Liver (tissue), 8 donors: ENCODE measurements at regions not wholly inside any gene's neighbourhood (a gene's known extent, or its start where the extent isn't known, plus 50 kb on each side); places are given as distances from the start of the nearest gene placed in this dataset.

Experiments used
- DNase-seq: peaks from one replicate; pipeline ENCODE4 v3.0.0-alpha.2; 2017; ENCODE audit warnings: low spot score
- H3K27ac ChIP-seq, 2 donors: one replicate each; pipeline ENCODE4 v1.7.0; 2013; ENCODE audit warnings: inconsistent platforms in 2 of 2, low read length in 2 of 2, control low read depth in 1 of 2, low read depth in 1 of 2, mild to moderate bottlenecking in 1 of 2
- H3K27me3 ChIP-seq, 4 donors: one replicate each; pipeline versions ENCODE4 v1.6.1 to v1.7.0; 2013; ENCODE audit warnings: low read length in 3 of 4, inconsistent platforms in 1 of 4, mild to moderate bottlenecking in 1 of 4, moderate library complexity in 1 of 4; ENCODE audit not compliant: control insufficient read depth in 4 of 4, insufficient read depth in 4 of 4
- H3K36me3 ChIP-seq, 4 donors: one replicate each; pipeline versions ENCODE4 v1.6.1 to v1.7.0; 2013; ENCODE audit warnings: low read length in 3 of 4, mild to moderate bottlenecking in 3 of 4, low read depth in 1 of 4, moderate library complexity in 1 of 4; ENCODE audit not compliant: control insufficient read depth in 4 of 4, insufficient read depth in 3 of 4
- H3K4me1 ChIP-seq, 4 donors: one replicate each; pipeline versions ENCODE4 v1.6.1 to v1.7.0; 2013; ENCODE audit warnings: low read length in 3 of 4, mild to moderate bottlenecking in 3 of 4, moderate library complexity in 1 of 4; ENCODE audit not compliant: control insufficient read depth in 4 of 4, insufficient read depth in 4 of 4
- H3K4me3 ChIP-seq, 3 donors: one replicate each; pipeline versions ENCODE4 v1.6.1 to v1.7.0; 2013; ENCODE audit warnings: low read length in 3 of 3, control low read depth in 1 of 3, low read depth in 1 of 3, mild to moderate bottlenecking in 1 of 3
- H3K9ac ChIP-seq, 2 donors: one replicate each; pipeline ENCODE4 v1.7.0; 2013; ENCODE audit warnings: low read length in 2 of 2, mild to moderate bottlenecking in 2 of 2, moderate library complexity in 2 of 2, control low read depth in 1 of 2, low read depth in 1 of 2
- H3K9me3 ChIP-seq, 4 donors: one replicate each; pipeline versions ENCODE4 v1.6.1 to v1.7.0; 2013; ENCODE audit warnings: low read length in 3 of 4; ENCODE audit not compliant: control insufficient read depth in 4 of 4
- FOXA2 ChIP-seq: IDR thresholded peaks from 2 replicates; pipeline ENCODE4 v1.6.1; 2016; ENCODE audit warnings: antibody characterized with exemption
- HNF4G ChIP-seq: IDR thresholded peaks from 2 replicates; pipeline ENCODE4 v1.6.1; 2016; ENCODE audit warnings: antibody characterized with exemption
- RAD21 ChIP-seq, 2 donors: IDR thresholded peaks; 2 replicates each; pipeline ENCODE4 v1.6.1; 2016; ENCODE audit warnings: antibody characterized with exemption in 2 of 2, mild to moderate bottlenecking in 2 of 2
- RXRA ChIP-seq, 2 donors: IDR thresholded peaks; 2 replicates each; pipeline ENCODE4 v1.6.1; 2017 to 2018; ENCODE audit warnings: antibody characterized with exemption in 2 of 2, mild to moderate bottlenecking in 1 of 2
- TAF1 ChIP-seq: conservative IDR thresholded peaks from 2 replicates; pipeline ENCODE4 v1.6.1; 2016; ENCODE audit warnings: antibody characterized with exemption, mild to moderate bottlenecking
- YY1 ChIP-seq: IDR thresholded peaks from 2 replicates; pipeline ENCODE4 v1.6.1; 2016; ENCODE audit warnings: antibody characterized with exemption, mild to moderate bottlenecking
- WGBS: extraction: QIAGEN DNeasy Blood & Tissue Kit; methylation state at CpG from one replicate; pipeline ENCODE4 v1.1.7; 2013; 5-methylcytosine and 5-hydroxymethylcytosine counted together
- TF ChIP-seq, protein P1 (sequence below): fragments of 150-350 bp; IDR thresholded peaks from 2 replicates; pipeline ENCODE4 v1.5.1; 2017; ENCODE audit warnings: improper control_type of control experiment, low read depth, low read length; ENCODE audit not compliant: missing input control
- TF ChIP-seq, protein P2 (sequence below): IDR thresholded peaks from 2 replicates; pipeline ENCODE4 v1.6.1; 2016; ENCODE audit warnings: antibody characterized with exemption
- TF ChIP-seq, protein P3 (sequence below): IDR thresholded peaks from 2 replicates; pipeline ENCODE4 v1.6.1; 2016; ENCODE audit warnings: antibody characterized with exemption
- TF ChIP-seq, protein P4 (sequence below): IDR thresholded peaks from 2 replicates; pipeline ENCODE4 v1.6.1; 2016; ENCODE audit warnings: antibody characterized with exemption, mild to moderate bottlenecking
- TF ChIP-seq, protein P5 (sequence below): IDR thresholded peaks from 2 replicates; pipeline ENCODE4 v1.6.1; 2016; ENCODE audit warnings: antibody characterized with exemption
- donor health status: healthy.
- donor health status: healthy.
- donor health status: healthy.
- donor health status: healthy.
- donor health status: healthy.

DNA sequence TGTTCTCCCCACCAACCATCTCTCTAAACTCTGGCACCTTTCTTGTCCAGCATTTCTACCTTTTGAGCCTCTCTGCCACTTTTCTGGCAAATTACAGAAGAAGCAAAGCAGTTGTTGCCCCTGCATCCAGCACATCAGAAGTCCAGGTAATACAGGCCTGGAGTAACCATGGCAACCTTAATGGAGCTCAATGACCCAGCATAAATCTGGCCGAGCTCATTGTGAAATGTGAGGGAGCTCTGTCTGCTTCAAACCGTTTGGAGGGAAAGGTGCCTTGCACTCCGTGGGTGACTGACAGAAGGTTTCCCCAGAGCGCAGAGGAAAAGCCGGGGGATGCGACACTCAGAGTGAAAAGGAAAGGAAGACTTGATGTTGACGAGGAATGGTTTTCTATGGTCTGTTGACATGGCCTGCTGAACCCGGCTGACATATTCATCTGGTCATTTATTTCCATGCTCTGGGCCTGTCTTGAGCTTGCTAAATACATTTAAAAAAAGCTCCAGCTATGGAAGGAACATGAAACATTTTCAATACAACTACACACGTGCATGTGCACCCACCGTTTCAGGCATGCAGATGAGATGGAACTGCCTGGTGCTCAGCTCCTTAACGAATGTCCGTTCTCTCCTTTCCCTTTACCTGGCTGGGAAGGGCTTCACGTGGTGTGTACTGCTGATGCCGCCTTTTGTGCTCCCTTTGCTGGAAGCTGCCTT is 74.9 kb downstream of the ADRA2A start:
- Histone ChIP-seq H3K4me3 (no peak overlapping the region), H3K36me3 (no peaks in the 10 kb centered on the region), H3K27me3 (peaks cover 0 to 2% (median 0%) of the 10 kb centered on the region in 4 donors), H3K4me1 (no peaks in the 10 kb centered on the region), H3K27ac (no peak overlapping the region), H3K9ac (no peak overlapping the region), H3K9me3 (no peaks in the 10 kb centered on the region)
- no peak for DNase-seq
- 81% methylated on average over 14 of the region's 14 CpGs for WGBS
- no peak for TF ChIP-seq TAF1
- TF ChIP-seq, protein P1, sequence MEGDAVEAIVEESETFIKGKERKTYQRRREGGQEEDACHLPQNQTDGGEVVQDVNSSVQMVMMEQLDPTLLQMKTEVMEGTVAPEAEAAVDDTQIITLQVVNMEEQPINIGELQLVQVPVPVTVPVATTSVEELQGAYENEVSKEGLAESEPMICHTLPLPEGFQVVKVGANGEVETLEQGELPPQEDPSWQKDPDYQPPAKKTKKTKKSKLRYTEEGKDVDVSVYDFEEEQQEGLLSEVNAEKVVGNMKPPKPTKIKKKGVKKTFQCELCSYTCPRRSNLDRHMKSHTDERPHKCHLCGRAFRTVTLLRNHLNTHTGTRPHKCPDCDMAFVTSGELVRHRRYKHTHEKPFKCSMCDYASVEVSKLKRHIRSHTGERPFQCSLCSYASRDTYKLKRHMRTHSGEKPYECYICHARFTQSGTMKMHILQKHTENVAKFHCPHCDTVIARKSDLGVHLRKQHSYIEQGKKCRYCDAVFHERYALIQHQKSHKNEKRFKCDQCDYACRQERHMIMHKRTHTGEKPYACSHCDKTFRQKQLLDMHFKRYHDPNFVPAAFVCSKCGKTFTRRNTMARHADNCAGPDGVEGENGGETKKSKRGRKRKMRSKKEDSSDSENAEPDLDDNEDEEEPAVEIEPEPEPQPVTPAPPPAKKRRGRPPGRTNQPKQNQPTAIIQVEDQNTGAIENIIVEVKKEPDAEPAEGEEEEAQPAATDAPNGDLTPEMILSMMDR: no peak
- TF ChIP-seq, protein P2, sequence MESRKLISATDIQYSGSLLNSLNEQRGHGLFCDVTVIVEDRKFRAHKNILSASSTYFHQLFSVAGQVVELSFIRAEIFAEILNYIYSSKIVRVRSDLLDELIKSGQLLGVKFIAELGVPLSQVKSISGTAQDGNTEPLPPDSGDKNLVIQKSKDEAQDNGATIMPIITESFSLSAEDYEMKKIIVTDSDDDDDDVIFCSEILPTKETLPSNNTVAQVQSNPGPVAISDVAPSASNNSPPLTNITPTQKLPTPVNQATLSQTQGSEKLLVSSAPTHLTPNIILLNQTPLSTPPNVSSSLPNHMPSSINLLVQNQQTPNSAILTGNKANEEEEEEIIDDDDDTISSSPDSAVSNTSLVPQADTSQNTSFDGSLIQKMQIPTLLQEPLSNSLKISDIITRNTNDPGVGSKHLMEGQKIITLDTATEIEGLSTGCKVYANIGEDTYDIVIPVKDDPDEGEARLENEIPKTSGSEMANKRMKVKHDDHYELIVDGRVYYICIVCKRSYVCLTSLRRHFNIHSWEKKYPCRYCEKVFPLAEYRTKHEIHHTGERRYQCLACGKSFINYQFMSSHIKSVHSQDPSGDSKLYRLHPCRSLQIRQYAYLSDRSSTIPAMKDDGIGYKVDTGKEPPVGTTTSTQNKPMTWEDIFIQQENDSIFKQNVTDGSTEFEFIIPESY: no peak
- TF ChIP-seq, protein P3, sequence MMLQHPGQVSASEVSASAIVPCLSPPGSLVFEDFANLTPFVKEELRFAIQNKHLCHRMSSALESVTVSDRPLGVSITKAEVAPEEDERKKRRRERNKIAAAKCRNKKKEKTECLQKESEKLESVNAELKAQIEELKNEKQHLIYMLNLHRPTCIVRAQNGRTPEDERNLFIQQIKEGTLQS: no peak
- TF ChIP-seq FOXA2: no peak
- no peak for TF ChIP-seq HNF4G
- no peak for TF ChIP-seq YY1
- TF ChIP-seq RXRA (IDR thresholded peaks at IDR 0.05): no peak

DNA sequence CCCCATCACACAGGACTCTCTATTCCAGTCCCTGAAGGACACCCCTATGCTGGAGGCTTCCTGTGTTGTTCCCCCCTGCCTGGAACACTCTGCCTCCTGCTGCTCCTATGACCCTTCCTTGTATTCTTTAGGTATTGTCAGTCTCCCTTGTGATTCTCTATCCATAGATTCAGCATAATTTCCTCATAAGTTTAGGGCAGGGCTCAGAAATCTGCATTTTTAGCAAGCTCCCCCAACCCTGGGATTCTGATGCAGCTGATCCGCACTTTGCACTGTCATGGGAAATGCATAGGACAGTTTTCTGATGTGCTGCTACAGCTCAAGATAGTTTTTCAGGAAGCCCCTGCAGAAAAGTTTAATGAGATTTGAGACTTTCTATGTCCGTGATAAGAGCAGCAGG is 79.9 kb downstream of the ADRA2A start:
- H3K4me1 ChIP-seq: no peaks in the 10 kb centered on the region
- TF ChIP-seq RAD21 (IDR thresholded peaks at IDR 0.05) (no peak), HNF4G (no peak)
- TF ChIP-seq, protein P4, sequence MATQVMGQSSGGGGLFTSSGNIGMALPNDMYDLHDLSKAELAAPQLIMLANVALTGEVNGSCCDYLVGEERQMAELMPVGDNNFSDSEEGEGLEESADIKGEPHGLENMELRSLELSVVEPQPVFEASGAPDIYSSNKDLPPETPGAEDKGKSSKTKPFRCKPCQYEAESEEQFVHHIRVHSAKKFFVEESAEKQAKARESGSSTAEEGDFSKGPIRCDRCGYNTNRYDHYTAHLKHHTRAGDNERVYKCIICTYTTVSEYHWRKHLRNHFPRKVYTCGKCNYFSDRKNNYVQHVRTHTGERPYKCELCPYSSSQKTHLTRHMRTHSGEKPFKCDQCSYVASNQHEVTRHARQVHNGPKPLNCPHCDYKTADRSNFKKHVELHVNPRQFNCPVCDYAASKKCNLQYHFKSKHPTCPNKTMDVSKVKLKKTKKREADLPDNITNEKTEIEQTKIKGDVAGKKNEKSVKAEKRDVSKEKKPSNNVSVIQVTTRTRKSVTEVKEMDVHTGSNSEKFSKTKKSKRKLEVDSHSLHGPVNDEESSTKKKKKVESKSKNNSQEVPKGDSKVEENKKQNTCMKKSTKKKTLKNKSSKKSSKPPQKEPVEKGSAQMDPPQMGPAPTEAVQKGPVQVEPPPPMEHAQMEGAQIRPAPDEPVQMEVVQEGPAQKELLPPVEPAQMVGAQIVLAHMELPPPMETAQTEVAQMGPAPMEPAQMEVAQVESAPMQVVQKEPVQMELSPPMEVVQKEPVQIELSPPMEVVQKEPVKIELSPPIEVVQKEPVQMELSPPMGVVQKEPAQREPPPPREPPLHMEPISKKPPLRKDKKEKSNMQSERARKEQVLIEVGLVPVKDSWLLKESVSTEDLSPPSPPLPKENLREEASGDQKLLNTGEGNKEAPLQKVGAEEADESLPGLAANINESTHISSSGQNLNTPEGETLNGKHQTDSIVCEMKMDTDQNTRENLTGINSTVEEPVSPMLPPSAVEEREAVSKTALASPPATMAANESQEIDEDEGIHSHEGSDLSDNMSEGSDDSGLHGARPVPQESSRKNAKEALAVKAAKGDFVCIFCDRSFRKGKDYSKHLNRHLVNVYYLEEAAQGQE: no peak
- TF ChIP-seq, protein P1: no peak
- TF ChIP-seq, protein P5, sequence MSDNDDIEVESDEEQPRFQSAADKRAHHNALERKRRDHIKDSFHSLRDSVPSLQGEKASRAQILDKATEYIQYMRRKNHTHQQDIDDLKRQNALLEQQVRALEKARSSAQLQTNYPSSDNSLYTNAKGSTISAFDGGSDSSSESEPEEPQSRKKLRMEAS: no peak
- DNase-seq: no peak
- 77% methylated on average over 2 of the region's 2 CpGs for WGBS
- no peak overlapping the region for H3K9ac ChIP-seq
- H3K27me3 ChIP-seq: peaks cover 0 to 6% (median 1%) of the 10 kb centered on the region in 4 donors
- H3K27ac ChIP-seq: no peak overlapping the region
- H3K9me3 ChIP-seq: no peaks in the 10 kb centered on the region
- no peaks in the 10 kb centered on the region for H3K36me3 ChIP-seq
- H3K4me3 ChIP-seq: no peak overlapping the region
